Posterior cingulate gyrus (tissue), 11 donors: ENCODE measurements at regions not wholly inside any gene's neighbourhood (a gene's known extent, or its start where the extent isn't known, plus 50 kb on each side); places are given as distances from the start of the nearest gene placed in this dataset.
A peak's percentile ranks its signal among the peaks of the same experiment; 100 is the strongest.

Experiments used
- DNase-seq, 10 donors: peaks; one replicate each; pipeline versions ENCODE4 v3.0.0 to v3.0.0-alpha.2; 2020 to 2021; ENCODE audit warnings: mixed read lengths in 3 of 10
- intact Hi-C: fragments of 100-400 bp; cut with DNase I; formaldehyde crosslinking; loops from one replicate; pipeline ENCODE4 v1.15.1; 2023

DNA sequence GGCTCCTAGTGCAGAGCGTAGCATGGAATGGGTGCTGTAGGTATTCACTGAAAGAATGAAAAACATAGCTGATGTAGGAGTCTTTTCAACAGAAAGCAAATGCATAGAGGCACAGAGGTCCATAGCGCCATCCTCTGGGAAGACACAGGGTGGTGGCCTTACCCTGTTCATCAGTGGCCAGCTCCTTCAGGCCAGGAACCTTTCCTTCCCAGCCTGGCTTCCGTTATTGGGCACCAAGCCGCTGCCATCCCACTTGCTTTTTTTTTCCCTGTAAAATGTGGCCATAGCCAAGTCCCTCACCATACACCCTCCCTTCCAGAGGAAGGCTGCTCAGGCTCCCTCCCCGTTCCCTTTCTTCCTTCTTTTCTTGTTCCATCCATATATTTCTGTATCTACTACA, 118.1 kb downstream of the ZNF621 start:
- DNase-seq, result peak in 1 of 10 donors; percentile 70
- intact Hi-C loops, result no loop called here

DNA sequence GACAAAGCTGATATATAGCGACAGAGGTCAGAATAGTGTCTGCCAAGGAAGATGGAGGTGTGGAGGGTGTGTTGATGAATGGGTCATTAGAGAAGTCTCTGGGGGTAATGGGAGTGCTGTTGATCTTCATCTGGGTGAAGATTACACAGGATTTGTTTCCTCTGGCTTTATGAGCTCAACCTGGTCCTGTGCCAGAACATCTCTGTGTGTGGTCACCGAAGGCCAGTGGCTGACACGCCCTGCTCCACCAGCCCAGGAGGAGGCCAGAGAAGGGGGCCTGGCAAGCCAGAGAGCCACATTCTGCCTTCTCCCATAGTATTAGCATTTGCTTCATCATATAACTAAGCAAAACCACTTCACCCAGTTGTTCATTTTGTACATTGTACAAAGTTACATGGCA, 121.1 kb downstream of the ZNF621 start:
- intact Hi-C loops, result no loop called here
- no peak for DNase-seq

DNA sequence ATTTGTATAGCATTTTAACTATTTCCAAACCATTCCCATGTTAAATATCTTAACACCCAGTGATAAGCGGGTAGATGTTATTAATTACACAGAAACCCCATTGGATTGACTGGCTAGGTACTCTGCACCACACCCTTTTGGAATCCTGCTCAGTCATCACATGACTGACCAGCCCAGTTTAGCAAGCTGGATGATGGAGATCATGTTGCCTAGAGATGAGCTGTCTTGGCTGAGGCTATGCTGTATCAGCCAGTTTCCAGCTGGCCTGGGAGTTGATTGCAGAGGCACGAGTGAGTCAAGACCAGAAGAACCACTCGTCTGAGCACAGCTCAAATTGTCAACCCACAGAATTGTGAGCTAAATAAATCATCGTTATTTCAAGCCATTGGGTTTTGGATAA, 124.6 kb downstream of the ZNF621 start:
- intact Hi-C loops, result no loop called here
- no peak for DNase-seq

DNA sequence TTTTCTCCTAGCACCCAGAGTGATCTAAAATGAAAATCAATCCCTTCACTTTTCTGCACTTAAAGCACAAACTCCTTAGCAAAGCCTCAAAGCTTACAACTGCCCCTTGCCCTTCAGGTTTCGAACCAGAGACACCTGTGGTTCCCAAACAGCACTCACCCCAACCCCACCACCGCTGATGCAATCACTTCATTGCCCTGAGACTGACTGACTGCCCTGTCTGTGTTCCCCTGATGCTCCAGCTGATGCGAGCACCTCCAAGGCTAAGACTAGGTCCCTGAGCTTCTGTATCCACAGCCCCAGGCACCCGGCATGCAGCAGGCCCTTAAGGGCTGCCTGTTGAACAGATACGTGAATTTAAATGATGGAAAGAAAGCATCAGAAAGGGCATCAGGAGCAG, 127.3 kb downstream of the ZNF621 start:
- intact Hi-C loops, result no loop called here
- DNase-seq, result no peak

DNA sequence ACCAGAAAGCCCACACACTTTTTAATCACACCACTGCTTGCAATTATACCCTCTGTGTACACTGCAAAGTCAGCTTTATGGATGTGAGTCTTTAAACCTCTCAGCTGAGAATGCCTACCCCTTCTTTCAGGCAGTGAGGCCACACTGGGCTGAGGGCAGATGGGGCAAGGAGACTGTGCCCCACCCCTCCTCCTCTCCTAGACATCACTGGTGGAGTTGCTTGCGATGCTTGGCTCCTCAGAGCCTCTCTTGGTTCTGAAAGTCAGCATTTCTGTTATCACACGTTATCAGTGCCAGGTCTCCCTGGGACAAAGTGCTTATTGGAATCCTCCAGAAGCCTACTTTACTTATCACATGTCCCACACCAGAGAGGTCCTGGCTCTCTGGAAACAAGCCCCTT, 128.2 kb downstream of the ZNF621 start:
- intact Hi-C loops, result no loop called here
- no peak for DNase-seq

DNA sequence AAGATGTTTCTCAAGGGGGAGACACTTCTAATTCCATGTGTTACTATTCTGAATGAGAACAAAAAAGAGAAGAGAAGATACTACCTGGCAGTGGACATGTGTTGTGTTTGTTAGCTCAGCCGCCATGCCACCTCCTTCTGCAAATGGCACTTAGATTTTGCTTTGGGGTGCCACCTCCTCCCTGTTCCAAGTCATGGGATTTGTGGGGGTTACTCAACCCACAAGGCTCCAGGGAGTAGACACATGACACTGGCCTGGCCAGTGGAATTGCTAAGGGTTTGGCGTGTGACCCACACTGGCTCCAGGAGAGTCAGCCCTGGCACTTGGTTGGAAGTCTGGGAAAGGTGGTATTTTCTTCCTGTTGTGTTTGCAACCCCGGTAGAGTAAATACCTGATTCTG, 129.1 kb downstream of the ZNF621 start:
- intact Hi-C loops, result no loop called here
- DNase-seq, result no peak

DNA sequence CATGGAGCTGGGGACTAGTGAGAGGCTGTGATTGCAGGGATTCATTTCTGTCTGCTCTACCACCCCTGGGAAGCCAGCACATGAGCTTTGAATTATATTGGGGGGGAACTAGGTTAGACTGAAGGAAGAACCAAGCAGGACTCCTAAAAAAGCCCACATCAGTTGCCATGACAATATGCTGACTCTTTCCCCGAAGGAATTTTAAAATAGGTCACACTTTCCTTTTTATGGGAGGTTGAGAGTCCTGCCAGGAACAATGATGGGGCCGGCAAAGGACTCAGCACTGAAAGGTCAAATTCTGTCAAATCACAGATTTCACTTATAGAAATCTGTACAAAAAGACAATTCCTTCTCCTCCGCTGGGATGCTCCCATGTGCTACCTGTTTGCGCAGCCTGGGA, 130.8 kb downstream of the ZNF621 start:
- no peak for DNase-seq
- intact Hi-C loops, result no loop called here

DNA sequence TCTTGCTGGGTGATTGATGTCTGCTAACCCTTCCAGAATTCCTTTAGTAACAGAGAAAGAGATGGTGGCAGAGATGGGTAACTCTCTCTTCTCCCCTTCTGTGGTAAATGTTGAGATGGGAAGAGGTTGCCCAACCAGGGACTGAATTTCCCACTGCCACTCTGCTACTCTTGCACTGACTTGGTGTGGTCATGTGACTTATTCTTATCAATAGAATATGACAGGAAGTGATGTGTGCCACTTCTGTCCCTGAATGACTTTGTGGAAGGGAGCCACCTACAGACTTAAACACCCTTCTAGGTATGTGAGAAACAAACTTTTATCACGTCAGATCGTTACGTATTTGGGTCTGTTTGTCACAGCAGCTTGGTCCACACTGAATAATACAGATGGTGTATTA, 132.9 kb downstream of the ZNF621 start:
- intact Hi-C loops, result no loop called here
- no peak for DNase-seq

DNA sequence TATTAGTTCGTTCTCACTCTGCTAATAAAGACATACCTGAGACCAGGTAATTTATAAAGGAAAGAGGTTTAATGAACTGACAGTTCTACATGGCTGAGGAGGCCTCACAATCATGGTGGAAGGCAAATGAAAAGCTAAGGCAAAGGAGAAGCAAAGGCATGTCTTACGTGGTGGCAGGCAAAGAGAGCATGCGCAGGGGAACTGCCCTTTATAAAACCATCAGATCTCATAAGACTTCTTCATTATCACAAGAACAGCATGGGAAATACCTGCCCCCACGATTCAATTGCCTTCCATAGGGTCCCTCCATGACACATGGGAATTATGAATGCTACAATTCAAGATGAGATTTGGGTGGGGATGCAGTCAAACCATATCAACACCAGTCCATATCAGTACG, 133.5 kb downstream of the ZNF621 start:
- intact Hi-C loops, result no loop called here
- DNase-seq, result no peak

DNA sequence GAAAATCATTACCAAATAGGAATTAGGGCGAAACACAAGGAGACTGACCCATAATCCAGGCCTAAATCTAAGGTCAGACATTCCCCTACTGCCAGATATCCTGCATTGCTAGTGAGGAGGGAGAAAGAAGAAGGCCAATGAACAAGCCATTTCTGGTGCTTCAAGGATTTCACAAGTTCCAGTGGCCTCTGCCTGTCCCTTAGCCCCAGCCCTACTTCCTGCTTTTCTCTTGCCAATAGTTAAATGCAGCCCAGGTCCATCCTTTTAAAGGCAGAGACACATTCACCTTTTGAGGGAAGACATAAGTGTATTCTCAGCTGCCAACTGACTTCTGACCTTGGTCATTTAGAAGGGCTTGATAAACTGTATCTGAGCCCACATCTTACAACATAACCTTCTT, 135.8 kb downstream of the ZNF621 start:
- DNase-seq, result no peak
- intact Hi-C loops, result no loop called here

DNA sequence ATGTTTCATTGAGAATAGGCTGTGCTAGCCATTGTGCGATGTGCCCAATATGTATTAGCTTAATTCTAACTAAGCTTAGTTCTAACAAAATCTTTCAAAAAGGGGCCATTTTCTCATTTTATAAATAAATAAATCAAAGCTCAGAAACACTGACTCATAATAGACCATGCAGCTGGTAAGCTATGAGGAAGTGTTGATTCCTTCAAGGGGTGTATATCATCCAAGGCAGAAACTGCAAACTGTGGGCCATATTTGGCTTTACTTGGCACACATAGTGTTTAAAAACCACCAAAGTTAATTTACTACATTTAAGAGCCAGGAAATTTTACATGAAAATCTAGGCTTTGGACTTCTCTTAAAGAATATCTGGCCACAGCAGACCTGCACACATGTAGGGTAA, 136.5 kb downstream of the ZNF621 start:
- intact Hi-C loops, result no loop called here
- DNase-seq, result no peak

DNA sequence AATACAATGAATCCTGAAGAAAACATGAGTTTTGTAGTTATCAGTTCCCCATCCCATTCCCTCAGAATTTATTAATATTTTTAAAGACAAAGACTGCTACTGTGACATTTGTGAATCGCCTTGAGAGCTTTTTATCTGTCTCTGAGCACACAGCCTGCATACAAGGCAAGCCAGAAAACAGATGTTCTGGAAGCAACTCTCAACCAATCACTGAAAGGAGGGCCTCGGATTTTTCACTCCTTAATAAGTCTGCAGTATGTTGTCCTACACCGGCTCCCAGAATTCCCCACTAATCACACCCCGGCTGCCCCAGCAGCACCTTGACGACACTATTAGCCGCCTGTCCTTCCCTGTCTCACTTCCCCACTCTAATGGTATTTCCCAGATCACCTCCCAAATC, 138.5 kb downstream of the ZNF621 start:
- DNase-seq, result no peak
- intact Hi-C loops, result no loop called here

DNA sequence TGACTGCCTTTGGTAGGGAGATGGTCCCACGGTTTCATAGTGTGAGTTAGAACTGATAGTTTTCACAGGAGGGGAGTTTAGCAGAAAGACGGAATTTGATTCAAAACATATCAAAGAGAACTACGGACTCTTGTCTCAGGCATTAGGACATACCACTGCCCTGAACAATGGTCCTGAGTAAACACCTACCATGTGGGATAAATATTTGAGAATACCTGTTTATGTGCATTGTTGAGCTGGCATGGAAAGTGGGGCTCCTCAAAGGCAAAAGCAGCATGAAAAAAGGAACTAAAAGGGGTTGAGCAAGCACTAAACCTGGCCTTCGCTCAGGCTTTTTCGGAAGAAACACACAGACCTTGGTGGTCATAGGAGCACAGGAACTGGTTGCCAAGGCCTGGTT, 144.4 kb downstream of the ZNF621 start:
- intact Hi-C loops, result no loop called here
- DNase-seq, result no peak

DNA sequence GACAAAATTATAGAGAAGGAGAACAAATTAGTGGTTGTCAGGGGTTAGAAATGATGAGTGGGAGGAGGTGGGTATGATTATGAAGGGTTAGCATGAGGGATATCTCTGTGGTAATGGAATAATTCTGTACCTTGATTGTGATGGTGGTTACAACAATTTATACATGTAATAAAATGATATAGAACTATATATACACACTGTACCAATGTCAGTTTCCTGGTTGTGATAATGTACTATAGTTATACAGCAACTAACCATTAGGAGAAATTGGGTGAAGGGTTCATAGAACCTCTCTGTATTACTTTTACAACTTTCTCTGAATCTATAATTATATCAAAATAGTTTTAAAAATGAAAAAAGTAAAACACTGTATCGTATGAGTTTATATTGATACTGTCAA, 148.1 kb downstream of the ZNF621 start:
- DNase-seq, result no peak

DNA sequence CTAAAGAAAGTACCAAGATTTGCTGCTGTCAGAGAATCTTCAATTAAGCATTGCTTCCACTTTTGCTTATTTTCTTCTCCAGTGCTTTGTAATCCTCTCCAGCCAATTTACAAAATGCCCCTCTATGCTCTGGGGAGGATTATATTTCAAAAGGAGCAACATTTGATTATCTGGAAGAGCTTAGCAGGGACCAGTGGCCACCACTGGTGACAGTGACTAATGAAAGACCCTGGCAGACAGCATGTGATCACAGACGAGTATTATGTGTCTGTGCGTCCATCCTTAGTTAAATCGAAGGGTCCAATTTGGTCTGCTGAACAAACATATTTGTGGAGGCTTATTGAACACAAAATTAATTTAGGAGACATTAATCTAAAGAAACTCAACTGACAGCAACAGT, 152.6 kb downstream of the ZNF621 start:
- no peak for DNase-seq
- intact Hi-C loops, result no loop called here

More for the DNA sequence above, 148.1 kb downstream of the ZNF621 start:
- intact Hi-C loops, result no loop called here

DNA sequence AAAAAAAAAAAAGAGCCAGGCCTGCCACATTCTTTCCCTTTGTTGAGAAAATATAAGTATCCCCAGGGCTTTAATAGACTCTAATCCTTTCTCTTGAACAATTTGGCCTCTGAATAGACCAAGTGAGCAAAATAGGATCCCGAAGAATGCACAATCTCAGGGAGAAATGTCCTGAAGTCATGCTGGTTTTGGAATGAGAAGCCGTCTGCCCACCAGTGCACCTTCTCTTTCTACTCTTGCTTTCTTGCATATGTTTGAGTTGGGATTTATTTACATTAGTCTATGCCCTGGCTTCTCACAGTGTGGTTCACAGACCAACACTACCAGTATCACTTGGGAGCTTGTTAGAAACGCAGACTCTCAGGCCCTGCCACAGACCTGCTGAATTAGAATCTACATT, 153.0 kb downstream of the ZNF621 start:
- intact Hi-C loops, result no loop called here
- DNase-seq, result no peak

DNA sequence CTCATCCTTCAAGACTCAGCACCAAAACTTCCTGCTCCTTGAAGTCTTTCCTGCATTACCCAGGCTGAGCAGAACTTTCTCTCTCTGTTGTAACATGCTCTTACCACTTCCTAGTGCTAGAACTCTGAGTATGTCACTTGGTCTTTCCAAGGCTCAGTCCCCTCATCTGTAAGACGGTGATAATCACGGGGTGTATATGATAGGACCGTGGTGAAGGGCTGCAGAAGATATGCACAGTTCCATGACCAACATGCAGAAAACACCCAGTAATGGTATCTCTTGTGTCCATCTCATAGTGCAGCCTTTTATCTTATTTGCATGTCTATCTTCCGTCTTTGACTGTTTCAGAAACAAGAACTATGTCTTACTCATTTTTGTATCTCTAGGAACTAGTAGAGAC, 154.5 kb downstream of the ZNF621 start:
- intact Hi-C loops, result no loop called here
- no peak for DNase-seq

DNA sequence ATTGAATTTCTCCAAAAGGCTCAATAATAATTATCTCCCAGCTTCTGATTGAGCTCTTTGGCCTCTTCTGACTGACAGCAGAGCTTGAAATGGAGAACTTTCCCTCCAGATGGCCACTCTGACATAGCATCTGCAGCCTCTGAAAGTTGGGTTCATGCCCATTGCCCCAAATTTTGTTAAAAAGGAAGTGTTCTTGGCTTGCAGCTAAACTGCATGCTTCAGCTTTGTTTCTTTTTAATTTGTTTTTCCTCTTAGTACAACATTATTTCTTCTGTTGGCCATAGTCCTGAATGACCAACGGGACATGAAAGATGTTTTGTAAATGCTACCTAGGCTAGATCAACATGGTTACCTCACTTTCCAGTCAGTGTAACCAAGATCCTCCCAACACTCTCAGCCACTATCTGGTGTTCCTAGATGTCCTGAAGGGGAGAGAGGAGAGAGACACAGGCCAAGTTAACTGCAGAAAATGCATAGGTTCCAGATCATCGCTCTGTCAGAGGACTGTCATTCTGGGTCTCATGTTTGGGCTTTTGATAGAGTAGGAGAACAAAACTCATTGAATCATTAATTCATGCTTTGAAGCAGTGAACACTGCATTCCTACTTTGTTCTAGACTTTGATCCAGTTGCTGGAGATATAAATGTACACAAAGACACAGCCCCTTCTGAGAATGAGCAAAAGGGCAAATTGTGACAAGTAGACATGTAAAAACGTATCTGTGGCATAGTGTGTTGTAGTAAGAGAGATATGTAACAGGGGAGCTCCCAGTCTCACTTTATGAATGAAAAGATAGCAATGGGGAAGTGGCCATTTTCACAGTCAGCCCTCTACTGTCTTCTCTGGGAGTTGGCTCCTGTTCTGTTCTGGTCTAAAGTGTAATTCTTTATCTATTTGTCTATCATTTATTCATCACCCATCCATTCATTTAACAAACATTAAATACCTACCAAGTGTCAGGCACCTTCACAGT, 156.2 kb downstream of the ZNF621 start:
- intact Hi-C loops, result no loop called here
- DNase-seq, result no peak

DNA sequence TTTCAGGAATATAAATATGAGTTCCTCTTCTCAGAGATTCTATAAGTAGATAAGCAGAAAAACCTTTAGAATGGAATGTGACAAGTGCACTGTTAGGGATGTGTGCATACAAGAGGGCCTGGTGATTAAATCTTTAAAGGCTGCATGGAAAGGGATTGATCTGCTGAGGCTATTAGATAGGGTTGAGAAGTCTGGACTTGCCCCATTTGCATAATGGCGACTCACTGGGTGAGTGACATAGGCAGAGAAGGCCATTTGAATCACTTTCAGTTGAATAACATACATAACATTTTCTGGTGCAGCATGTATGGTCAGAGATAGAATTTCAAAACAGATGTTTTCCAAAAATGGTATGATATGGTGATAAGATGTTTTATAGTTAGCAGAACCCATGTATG, 156.9 kb downstream of the ZNF621 start:
- no peak for DNase-seq
- intact Hi-C loops, result no loop called here

DNA sequence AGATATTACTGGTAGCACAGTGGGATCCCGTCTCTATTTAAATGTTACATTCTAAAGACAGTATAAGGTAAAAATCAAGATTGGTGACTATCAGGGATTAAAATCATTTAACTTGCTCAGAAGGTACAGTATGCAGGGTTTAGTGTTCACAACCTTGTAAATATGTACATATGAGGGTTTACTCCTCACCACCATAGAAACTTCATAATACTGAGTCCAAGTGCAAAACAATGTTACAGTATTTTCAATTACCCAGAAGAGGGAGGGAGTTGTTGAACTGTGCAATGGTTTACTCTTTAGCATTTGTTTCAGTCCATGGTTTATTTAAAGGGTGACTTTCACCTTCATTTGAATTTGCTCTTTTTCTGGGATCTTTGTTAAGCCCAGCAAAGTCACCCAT, 165.1 kb downstream of the ZNF621 start:
- DNase-seq, result no peak
- intact Hi-C loops, result loop anchor here (10.0 kb wide), 1 partner anchor 105 kb away; no protein-coding TSS in a partner anchor

DNA sequence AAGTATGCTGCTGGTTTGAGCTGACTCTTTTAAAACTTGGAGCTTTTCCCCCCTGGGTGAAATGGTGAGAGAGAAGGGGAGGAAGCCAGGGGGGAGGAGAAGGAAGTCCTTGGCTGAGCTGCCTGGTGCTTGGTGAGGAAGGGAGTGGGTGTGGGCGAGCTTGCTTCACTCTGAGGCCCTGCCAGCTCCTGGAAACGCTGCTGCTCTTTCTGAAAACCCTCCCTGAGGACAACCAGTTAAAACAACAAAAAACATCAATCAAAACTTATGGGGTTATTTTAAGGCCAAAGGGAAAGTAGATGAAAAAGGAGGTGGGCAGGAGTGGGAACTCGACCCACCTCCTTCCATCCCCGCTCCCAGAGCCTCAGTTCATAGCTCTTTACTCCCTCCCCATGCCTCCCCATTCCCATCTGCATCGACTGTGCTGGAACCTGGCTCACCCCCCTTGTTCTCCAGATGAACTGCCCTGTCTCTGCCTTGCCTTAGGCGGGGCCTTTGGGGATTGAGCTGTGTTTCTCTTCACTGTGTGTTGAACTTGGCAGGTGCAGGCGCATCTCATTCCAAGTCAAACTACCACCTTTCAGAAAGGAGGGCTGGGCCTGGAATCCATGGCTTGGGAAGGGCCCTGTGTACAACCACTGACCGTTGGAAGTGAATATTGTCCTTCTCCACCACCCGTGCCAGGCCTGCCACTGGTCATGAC, 166.1 kb downstream of the ZNF621 start:
- peak in 7 of 10 donors; percentile 16 to 90 (median 55) for DNase-seq
- intact Hi-C loops, result loop anchor here (10.0 kb wide), 1 partner anchor 106 kb away; no protein-coding TSS in a partner anchor

DNA sequence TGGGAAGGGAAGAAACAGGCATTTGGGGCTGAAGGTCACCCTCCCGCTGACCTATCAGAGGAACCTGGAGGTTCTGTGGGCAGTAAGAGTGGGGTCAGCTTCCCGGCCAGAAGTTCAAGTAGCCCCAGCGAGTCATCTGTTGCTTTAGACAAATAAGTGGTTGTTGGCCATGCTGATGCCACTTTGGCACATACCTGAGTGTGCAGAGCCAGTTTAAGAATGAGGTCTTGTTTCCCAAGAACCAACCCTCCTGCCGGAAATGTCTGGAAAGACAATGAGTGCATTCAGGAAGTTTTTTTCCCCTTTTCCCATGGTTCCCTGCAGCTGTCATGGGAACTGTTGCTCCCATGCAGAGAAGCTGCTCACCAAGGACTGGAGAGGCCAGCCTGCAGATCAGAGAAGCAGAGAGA, 166.7 kb downstream of the ZNF621 start:
- peak in 1 of 10 donors; percentile 63 for DNase-seq
- intact Hi-C loops, result loop anchor here (10.0 kb wide), 1 partner anchor 107 kb away; no protein-coding TSS in a partner anchor
